ENCODE measurements at regions not wholly inside any gene's neighbourhood (a gene's known extent, or its start where the extent isn't known, plus 50 kb on each side); places are given as distances from the start of the nearest gene placed in this dataset.

DNA sequence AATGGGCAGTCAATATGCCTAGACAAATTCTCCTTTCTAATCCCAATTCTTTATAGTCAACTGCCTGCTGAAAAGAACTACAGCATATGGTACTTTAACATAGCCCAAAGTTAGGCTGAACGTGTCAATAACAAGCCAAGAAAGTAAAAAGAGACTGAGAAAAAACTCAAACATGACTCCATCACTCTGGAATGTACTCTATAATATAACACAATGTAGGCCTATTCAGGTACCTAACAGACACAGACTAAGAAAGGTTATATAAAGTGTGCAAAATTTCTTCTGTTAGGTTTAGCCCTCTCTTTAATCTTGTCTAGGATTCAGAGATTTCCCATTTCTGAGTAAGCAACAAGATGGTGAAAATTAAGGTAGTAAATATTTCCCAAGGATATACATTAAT, 209.7 kb upstream of the PRR16 start:
- no peak overlapping the region for H3K27ac ChIP-seq (ENCODE audit: low read length)
- no peak overlapping the region for H3K4me3 ChIP-seq (ENCODE audit: low read length)
- H3K9ac ChIP-seq (ENCODE audit: low read depth, low read length): no peak overlapping the region
- H3K9me3 ChIP-seq (ENCODE audit: insufficient read depth, low read depth, low read length): no peaks in the 10 kb centered on the region
- no peaks in the 10 kb centered on the region for H3K36me3 ChIP-seq (ENCODE audit: insufficient read depth, low read depth, low read length)
- no peaks in the 10 kb centered on the region for H3K27me3 ChIP-seq (ENCODE audit: insufficient read depth, low read length)
- H3K4me1 ChIP-seq (ENCODE audit: insufficient read depth, low read length): peaks cover 12% of the 10 kb centered on the region; the same call in 1 of the 2 replicates

DNA sequence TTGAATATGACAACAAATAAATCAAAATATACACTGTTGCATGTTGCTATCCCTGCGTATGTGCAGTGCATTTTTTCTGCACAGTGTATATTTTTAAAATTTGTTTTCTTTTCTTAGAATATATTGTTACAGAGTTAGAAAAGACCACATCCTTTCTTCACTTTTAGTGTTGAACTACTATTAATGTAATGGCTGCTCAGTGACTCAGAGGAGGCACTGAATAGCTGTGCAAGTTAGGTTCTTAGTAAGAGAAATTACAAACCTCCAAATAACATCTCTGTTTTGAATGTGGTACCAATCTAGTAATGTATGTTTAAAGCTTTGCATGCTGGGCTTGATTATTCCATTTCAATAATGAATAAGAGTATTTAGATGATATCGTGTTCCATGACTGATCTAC, 208.9 kb upstream of the PRR16 start:
- Histone ChIP-seq H3K9me3 (ENCODE audit: insufficient read depth, low read depth, low read length) (no peaks in the 10 kb centered on the region), H3K36me3 (ENCODE audit: insufficient read depth, low read depth, low read length) (no peaks in the 10 kb centered on the region), H3K27me3 (ENCODE audit: insufficient read depth, low read length) (no peaks in the 10 kb centered on the region), H3K4me3 (ENCODE audit: low read length) (peak overlapping the region; percentile 30; the same call in 1 of the 2 replicates), H3K4me1 (ENCODE audit: insufficient read depth, low read length) (peaks cover 12% of the 10 kb centered on the region; the same call in 1 of the 2 replicates), H3K27ac (ENCODE audit: low read length) (no peak overlapping the region), H3K9ac (ENCODE audit: low read depth, low read length) (no peak overlapping the region)

DNA sequence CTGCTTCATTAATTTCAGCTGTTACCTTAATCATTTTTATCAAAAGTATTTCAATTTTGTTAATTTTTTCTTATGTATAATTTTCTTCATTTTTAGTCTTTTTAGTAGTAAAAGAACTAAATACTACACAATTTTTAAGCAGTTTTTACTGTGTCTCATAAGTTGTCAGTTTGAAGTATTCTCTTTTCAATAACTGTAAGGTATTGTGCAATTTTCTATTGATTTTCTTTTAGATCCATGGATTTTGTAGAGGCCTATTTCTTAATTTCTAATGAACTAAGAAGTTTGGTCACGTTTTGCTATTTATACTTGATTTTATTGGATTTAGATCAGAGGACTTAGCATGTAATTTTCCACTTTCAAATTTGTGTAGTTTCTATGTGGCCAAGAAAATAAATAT, 207.7 kb upstream of the PRR16 start:
- Histone ChIP-seq H3K9ac (ENCODE audit: low read depth, low read length) (no peak overlapping the region), H3K4me3 (ENCODE audit: low read length) (no peak overlapping the region), H3K36me3 (ENCODE audit: insufficient read depth, low read depth, low read length) (no peaks in the 10 kb centered on the region), H3K4me1 (ENCODE audit: insufficient read depth, low read length) (peaks cover 12% of the 10 kb centered on the region; the same call in 1 of the 2 replicates), H3K27me3 (ENCODE audit: insufficient read depth, low read length) (no peaks in the 10 kb centered on the region), H3K27ac (ENCODE audit: low read length) (no peak overlapping the region), H3K9me3 (ENCODE audit: insufficient read depth, low read depth, low read length) (no peaks in the 10 kb centered on the region)

- no peaks in the 10 kb centered on the region for H3K36me3 ChIP-seq (ENCODE audit: insufficient read depth, low read depth, low read length)
- H3K27me3 ChIP-seq (ENCODE audit: insufficient read depth, low read length): no peaks in the 10 kb centered on the region
- no peaks in the 10 kb centered on the region for H3K9me3 ChIP-seq (ENCODE audit: insufficient read depth, low read depth, low read length)
- peaks cover 12% of the 10 kb centered on the region; the same call in 1 of the 2 replicates for H3K4me1 ChIP-seq (ENCODE audit: insufficient read depth, low read length)
- H3K27ac ChIP-seq (ENCODE audit: low read length): no peak overlapping the region
- H3K9ac ChIP-seq (ENCODE audit: low read depth, low read length): no peak overlapping the region
- no peak overlapping the region for H3K4me3 ChIP-seq (ENCODE audit: low read length)
Measured at GRCh38 chr5:120257358-120257971, 206.6 kb upstream of the PRR16 start.

DNA sequence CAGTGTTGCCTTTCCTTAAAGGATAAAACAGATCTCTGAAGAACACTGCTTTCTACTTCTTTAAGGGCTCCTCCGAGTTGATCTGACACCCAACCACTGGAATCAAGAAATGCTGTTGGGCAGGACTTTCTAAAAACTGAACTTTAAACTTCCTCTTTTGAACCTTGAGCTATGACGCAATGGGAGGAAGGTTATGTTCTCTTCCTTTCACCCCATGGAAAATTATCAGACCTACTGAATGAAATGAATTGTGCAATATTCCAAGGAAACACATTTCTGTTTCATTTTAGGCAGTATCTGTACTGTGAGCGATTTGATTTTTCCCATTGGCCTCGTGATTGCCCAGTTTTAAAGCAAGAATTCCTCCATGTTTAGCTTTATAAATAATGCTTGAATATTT, 206.0 kb upstream of the PRR16 start:
- Histone ChIP-seq H3K36me3 (ENCODE audit: insufficient read depth, low read depth, low read length) (no peaks in the 10 kb centered on the region), H3K4me1 (ENCODE audit: insufficient read depth, low read length) (peaks cover 12% of the 10 kb centered on the region; the same call in 1 of the 2 replicates), H3K9me3 (ENCODE audit: insufficient read depth, low read depth, low read length) (no peaks in the 10 kb centered on the region), H3K27me3 (ENCODE audit: insufficient read depth, low read length) (no peaks in the 10 kb centered on the region), H3K9ac (ENCODE audit: low read depth, low read length) (no peak overlapping the region), H3K4me3 (ENCODE audit: low read length) (no peak overlapping the region), H3K27ac (ENCODE audit: low read length) (no peak overlapping the region)

DNA sequence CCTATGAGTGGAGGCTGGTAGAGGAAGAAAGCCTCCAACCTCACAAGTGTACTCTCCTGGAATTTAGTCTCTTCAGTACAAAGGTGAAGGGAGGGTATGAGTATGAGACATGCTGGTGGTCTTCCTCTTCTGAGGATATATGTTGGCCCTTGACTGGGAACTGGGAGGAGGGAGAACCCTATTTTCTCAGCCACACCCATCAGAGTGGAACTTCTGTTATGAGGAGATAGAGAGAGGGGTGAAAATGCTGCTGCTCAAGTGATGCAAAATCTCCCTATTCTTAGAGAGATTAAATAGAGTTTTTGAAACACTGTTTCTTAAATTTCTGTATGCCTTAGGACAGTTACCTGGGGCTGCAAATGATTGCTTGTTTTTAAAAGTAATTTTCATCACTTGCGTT, 203.4 kb upstream of the PRR16 start:
- H3K9ac ChIP-seq (ENCODE audit: low read depth, low read length): no peak overlapping the region
- H3K4me1 ChIP-seq (ENCODE audit: insufficient read depth, low read length): peaks cover 5% of the 10 kb centered on the region; the same call in 1 of the 2 replicates
- H3K9me3 ChIP-seq (ENCODE audit: insufficient read depth, low read depth, low read length): no peaks in the 10 kb centered on the region
- H3K4me3 ChIP-seq (ENCODE audit: low read length): no peak overlapping the region
- no peaks in the 10 kb centered on the region for H3K36me3 ChIP-seq (ENCODE audit: insufficient read depth, low read depth, low read length)
- H3K27me3 ChIP-seq (ENCODE audit: insufficient read depth, low read length): no peaks in the 10 kb centered on the region
- H3K27ac ChIP-seq (ENCODE audit: low read length): no peak overlapping the region

DNA sequence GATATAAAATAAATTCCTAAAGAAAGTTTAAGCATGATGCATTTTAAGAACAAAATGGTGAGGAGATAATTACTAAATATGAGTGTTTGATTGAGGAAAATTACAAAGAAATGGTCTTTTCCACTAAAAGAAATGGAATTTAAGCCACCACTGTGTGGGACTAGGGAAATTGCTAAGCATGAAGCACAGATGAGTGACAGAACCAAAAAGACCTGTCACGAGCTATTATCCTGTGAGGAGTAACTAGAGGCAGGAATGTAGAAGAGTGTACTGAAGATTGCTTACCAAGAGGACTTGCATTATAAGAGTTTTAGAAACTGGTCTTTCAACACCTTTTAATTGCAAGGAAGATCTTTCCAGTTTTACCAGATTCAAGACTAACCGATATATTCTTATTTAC, 193.6 kb upstream of the PRR16 start:
- Histone ChIP-seq H3K27me3 (ENCODE audit: insufficient read depth, low read length) (no peaks in the 10 kb centered on the region), H3K36me3 (ENCODE audit: insufficient read depth, low read depth, low read length) (no peaks in the 10 kb centered on the region)

GRCh38 chr5:120293796-120294195, 170.3 kb upstream of the PRR16 start:
- no peaks in the 10 kb centered on the region for H3K27me3 ChIP-seq (ENCODE audit: insufficient read depth, low read length)
- H3K9ac ChIP-seq (ENCODE audit: low read depth, low read length): no peak overlapping the region
- H3K9me3 ChIP-seq (ENCODE audit: insufficient read depth, low read depth, low read length): no peaks in the 10 kb centered on the region
- H3K4me3 ChIP-seq (ENCODE audit: low read length): no peak overlapping the region
- H3K4me1 ChIP-seq (ENCODE audit: insufficient read depth, low read length): no peaks in the 10 kb centered on the region
- H3K36me3 ChIP-seq (ENCODE audit: insufficient read depth, low read depth, low read length): no peaks in the 10 kb centered on the region
- no peak overlapping the region for H3K27ac ChIP-seq (ENCODE audit: low read length)

More for the DNA sequence above, 193.6 kb upstream of the PRR16 start:
- no peak overlapping the region for H3K9ac ChIP-seq (ENCODE audit: low read depth, low read length)
- no peaks in the 10 kb centered on the region for H3K4me1 ChIP-seq (ENCODE audit: insufficient read depth, low read length)
- no peak overlapping the region for H3K4me3 ChIP-seq (ENCODE audit: low read length)
- no peaks in the 10 kb centered on the region for H3K9me3 ChIP-seq (ENCODE audit: insufficient read depth, low read depth, low read length)
- H3K27ac ChIP-seq (ENCODE audit: low read length): no peak overlapping the region

- no peaks in the 10 kb centered on the region for H3K27me3 ChIP-seq (ENCODE audit: insufficient read depth, low read length)
- H3K27ac ChIP-seq (ENCODE audit: low read length): no peak overlapping the region
- no peaks in the 10 kb centered on the region for H3K36me3 ChIP-seq (ENCODE audit: insufficient read depth, low read depth, low read length)
- no peak overlapping the region for H3K9ac ChIP-seq (ENCODE audit: low read depth, low read length)
- H3K4me3 ChIP-seq (ENCODE audit: low read length): no peak overlapping the region
- no peaks in the 10 kb centered on the region for H3K9me3 ChIP-seq (ENCODE audit: insufficient read depth, low read depth, low read length)
- no peaks in the 10 kb centered on the region for H3K4me1 ChIP-seq (ENCODE audit: insufficient read depth, low read length)
Measured at GRCh38 chr5:120297616-120298015, 166.5 kb upstream of the PRR16 start.

GRCh38 chr5:120298981-120299380, 165.1 kb upstream of the PRR16 start:
- H3K9ac ChIP-seq (ENCODE audit: low read depth, low read length): no peak overlapping the region
- no peaks in the 10 kb centered on the region for H3K4me1 ChIP-seq (ENCODE audit: insufficient read depth, low read length)
- H3K27ac ChIP-seq (ENCODE audit: low read length): no peak overlapping the region
- no peaks in the 10 kb centered on the region for H3K36me3 ChIP-seq (ENCODE audit: insufficient read depth, low read depth, low read length)
- no peak overlapping the region for H3K4me3 ChIP-seq (ENCODE audit: low read length)
- H3K9me3 ChIP-seq (ENCODE audit: insufficient read depth, low read depth, low read length): no peaks in the 10 kb centered on the region
- no peaks in the 10 kb centered on the region for H3K27me3 ChIP-seq (ENCODE audit: insufficient read depth, low read length)

DNA sequence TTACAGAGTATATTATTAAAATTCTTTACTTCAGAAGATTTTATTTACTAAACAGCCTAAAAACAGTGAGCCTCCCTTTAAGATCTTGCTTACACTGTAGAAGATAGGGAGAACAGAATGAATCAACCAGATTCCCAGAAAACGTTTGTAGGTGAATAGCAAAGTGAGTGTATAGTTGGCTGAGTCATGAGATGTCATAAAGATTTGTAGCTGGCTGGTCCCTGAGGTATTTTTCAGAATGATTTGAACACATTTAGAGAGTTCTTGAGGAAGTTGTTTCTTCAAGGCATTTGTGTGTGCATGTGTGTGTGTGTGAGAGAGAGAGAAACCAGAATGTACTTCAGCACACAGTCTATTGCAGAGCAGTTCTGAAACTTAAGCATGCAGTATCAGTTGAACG, 159.4 kb upstream of the PRR16 start:
- H3K4me1 ChIP-seq (ENCODE audit: insufficient read depth, low read length): no peaks in the 10 kb centered on the region
- no peaks in the 10 kb centered on the region for H3K36me3 ChIP-seq (ENCODE audit: insufficient read depth, low read depth, low read length)
- no peaks in the 10 kb centered on the region for H3K27me3 ChIP-seq (ENCODE audit: insufficient read depth, low read length)
- H3K27ac ChIP-seq (ENCODE audit: low read length): no peak overlapping the region
- no peak overlapping the region for H3K4me3 ChIP-seq (ENCODE audit: low read length)
- H3K9ac ChIP-seq (ENCODE audit: low read depth, low read length): no peak overlapping the region
- no peaks in the 10 kb centered on the region for H3K9me3 ChIP-seq (ENCODE audit: insufficient read depth, low read depth, low read length)

- Histone ChIP-seq H3K9ac (ENCODE audit: low read depth, low read length) (no peak overlapping the region), H3K4me3 (ENCODE audit: low read length) (no peak overlapping the region), H3K27me3 (ENCODE audit: insufficient read depth, low read length) (no peaks in the 10 kb centered on the region), H3K27ac (ENCODE audit: low read length) (no peak overlapping the region), H3K36me3 (ENCODE audit: insufficient read depth, low read depth, low read length) (no peaks in the 10 kb centered on the region), H3K4me1 (ENCODE audit: insufficient read depth, low read length) (no peaks in the 10 kb centered on the region), H3K9me3 (ENCODE audit: insufficient read depth, low read depth, low read length) (no peaks in the 10 kb centered on the region)
Measured at GRCh38 chr5:120306303-120306702, 157.8 kb upstream of the PRR16 start.
